HG02885 (cell line): ENCODE measurements at regions not wholly inside any gene's neighbourhood (a gene's known extent, or its start where the extent isn't known, plus 50 kb on each side); places are given as distances from the start of the nearest gene placed in this dataset.
"Not testable (repeated sequence)": the region's sequence is repeated elsewhere in the genome, so short reads cannot be mapped to it uniquely, and the experiment has no call there.

Source experiments
- ATAC-seq: cut with Tn5 transposase; IDR thresholded peaks from one replicate; pipeline ENCODE4 v1.9.1; 2021; ENCODE audit warnings: mild to moderate bottlenecking; ENCODE audit not compliant: unreplicated experiment, poor library complexity

DNA sequence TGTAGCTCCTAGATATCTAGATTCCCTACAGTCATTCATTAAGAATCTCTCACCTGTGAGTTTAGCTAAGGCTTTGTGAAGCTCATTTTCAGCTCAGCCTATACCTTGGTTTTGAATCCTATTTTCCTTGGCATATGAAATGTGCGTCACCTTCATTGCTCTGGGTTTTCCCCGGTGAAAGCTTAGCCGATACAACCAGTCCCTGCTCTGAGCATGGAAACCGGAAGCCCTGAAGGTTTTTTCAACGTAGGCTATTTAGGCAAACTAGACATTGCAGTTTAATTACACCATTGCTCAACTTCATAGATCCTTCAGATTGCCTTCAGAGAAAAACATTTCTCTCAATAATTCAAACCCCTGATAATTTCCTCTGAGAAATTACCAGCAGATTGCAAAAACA, 206.8 kb upstream of the TPRG1 start:
- ATAC-seq = no peak

DNA sequence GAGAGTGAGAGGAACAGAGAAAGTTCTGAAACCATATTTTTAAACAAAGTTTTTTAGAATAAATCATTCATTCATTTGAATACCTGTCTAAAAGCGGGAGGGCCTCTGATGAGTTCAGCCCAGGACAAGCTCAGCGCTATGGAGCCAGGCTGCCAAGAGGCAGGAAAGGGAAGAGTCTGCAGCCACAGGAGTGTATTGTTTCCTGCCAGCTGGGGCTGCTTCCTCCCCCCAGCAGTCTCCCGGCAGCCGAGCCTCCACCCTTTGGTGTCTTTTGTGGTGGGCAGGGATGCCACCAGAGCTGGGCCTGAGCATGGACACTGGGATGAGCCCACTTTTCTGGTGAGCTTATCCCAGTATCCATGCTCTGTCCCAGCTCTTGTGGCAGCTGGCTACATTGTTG, 199.5 kb upstream of the TPRG1 start:
- no peak for ATAC-seq

DNA sequence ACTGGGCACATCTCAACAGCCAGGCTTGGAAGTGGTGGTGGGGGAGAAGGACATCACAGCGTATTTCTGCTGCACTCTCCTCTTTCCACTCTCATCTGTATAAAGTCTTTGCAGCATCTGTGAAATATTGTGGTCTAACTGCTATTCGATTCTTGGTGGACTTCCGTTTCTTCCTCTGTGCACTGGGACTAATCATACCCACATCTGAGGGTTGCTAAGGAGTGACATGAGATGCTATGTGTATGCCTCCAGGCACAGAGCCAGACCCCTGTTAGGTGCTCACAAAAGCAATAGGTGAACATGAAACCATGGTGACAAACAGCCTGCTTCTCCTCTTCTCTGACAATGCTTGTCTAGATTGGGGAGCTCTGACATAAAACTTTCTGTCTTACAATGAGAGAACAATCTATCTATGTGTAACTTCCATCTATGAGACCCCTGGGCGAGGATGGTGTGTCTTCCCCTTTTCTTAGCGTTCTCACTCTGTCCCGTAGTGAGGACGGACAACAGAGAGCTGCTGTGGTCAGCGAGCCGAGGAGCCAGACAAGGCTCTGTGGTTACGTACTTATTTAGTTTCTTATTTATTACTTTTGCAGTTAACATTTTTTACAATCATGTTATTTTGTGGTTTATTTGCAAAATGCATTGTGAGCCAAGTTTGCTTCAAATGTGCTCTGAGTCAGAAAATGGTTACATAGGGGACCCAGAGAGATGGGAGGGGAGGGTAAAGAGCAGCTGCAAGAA, 196.7 kb upstream of the TPRG1 start:
- ATAC-seq = no peak

DNA sequence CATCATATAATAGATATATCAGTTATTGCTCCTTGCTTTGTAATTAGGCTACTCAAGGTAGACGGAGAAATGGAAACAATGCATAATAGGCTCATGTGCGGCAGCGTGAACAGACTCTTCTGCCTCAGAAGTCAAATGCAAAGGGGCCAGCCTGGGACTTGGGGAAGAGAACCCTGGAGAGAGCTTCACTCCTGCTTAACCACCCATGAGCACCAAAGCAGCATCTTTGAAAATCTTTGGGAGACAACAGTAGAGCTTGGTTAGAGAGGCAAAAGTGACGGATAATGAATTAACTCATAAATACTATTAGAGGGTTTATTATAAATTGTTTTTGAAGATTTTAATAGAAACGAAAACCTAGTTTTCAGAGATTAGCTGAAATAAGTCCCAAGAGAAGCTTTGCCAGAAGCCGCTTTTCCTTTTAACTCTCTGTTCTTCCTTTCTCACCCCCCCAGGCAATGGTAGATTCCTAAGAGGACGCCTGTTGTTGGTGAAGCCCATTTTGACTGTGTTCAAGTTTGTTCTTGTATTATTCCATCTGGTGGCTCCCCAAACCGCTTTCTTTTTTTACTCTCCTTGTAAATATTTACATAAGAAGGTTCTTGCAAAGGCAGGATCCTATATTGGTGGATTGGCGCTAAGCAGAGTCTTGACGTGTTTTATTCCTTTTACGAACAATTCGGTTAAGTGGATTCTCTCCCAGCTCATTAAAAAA, 196.0 kb upstream of the TPRG1 start:
- ATAC-seq = no peak

DNA sequence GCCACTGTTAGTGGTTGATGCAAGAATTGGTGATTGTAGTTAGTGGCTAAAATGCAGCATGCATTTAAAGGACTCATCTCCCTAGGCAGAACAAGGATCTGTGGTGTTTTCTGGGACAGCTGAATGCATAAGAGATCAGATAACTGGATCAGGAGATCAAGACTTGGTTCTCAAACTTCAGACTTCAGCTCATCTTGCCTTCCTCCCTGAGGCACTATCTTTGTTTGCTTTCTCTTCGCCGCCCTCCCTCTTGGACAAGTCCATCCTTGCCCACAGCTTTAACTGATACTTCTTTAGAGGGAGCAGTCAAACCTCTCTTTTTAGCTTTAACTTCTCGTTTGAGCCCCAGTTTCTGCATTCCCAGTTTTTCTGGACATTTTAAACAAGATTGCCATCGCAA, 195.4 kb upstream of the TPRG1 start:
- ATAC-seq = no peak

DNA sequence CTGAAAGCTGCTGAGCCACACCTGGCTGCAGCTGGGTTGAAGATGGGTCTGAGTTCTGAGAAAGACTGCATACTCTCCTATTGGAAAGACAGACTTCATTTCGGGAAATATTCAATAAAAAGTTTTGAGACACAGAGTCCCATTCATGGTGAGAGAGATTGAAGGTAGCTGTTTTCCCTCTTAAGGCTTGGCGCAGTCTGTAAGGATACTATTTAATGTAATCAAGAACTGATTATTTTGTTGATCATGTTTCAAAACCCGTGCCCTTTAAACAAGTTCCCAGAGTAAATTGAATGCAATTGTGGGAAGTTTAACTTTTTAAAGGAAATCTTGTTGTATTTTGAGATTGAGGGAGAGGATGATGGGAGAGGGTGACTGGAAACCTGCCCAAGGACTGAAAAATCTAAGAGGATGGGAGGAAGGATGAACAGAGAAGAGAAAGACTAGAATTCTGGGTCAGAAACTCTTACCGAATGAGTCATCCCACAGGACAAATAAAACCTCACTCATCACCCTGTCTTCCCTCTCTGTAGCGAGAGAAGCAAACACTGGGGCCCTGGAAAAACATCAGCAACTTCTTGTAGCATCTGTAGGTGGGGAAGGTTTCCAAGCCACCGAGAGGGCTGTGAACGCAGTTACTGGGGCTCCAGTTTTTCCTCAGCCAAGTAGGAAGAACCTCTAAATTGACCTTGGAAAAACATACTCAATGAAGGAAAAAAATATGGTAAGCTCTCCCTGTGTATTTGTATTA, 193.2 kb upstream of the TPRG1 start:
- no peak for ATAC-seq

DNA sequence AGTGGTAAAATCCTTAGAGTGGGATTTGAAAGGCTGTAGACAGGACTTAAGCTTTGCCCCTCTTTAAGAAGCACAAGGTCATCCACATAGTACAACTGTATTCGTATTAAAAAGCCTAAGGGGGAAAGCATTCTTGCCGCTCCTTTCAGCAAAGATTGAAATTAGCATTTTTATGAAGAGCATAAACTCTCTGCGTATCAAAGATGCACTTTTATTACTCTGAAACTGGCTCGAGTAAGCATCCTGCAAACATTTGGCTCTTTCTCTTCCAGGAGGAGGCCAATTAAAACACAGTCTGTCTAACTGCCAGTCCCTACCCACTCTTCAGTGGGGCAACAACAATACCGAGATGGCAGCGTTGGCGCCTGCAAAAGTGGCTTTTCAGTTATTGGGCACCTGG, 192.5 kb upstream of the TPRG1 start:
- ATAC-seq = no peak

DNA sequence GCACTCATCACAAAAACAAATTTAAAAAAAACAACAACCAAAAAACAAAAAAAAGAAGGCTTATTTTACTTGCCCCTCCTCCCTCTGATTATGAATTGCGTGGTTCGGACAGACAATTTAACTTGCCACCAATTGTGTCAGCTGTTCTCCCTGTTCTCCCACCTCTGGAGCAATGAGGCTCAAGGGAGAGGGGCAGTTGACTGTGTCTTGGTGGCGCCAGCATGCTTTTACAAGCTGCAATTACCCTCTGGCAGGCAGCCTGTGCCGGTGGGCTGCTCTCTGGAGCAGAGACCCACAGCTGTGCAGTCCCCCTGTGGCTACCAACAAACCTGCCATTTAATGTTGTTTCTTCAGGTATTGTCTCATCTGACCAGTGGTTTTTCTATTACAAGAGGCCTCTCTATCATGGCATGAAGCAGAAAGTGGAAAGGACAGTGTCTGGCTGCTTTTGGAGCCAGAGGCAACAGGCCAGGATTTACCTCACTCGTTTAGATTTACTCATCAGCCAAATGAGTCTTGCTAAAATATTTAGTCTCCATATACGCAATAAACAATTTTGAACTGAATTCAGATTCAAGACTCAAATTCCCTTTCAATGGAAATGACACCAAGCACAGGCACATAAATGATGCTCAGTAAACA, 192.0 kb upstream of the TPRG1 start:
- no peak for ATAC-seq

DNA sequence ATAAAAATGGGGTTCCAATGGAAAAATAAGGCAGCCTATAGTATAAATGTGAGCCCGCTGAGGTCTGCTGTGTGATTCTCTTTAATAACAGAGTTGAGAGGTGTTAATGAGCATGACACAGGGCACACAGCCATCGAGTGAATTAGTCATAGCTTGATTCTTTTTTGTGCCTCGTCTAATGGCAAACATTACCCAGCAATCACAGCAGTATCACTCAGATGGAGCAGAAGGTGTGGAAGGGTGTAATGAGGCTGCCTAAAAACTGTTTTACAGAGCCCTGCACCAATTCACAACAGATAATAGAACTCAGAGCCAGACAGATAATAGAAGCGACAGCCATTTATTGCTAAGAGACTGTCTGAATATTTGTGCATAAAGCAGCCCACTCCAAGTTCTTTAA, 178.6 kb upstream of the TPRG1 start:
- no peak for ATAC-seq

DNA sequence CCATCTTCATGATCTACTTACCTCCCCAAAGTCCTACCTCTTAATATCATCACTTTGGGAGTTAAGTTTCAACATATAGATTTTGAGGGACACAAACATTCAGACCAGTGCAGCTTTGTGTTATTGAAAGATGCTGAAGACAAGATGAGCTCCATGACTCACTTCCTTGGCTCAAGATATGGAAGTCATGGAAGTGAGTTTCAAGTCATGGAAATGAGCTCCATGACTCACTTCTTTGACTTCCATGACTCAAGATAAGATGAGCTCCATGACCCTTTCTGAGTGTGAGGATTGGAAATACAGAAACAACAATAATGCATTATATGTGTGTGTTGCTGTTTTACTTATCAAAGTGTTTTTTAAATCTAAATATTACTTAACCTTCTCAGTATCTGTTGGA, 170.2 kb upstream of the TPRG1 start:
- ATAC-seq = no peak

DNA sequence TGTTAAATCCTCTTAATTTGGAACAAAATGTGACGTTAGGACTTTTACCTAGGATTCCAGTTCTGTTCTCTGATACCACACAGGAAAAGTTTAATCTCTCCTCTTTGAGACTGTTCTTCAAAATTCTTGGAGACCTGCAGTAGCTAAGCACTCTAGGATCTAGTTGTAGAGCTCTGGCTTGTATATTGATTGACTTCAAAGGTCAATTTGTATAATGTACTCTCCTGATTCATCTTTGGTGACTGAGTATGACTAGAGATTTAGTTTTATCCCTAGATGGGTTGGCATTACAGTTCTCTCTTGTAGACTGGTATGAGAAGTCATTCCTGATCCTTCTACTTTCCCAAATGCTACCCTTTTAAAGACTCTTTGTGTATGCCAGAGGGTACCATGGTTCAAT, 168.4 kb upstream of the TPRG1 start:
- no peak for ATAC-seq

DNA sequence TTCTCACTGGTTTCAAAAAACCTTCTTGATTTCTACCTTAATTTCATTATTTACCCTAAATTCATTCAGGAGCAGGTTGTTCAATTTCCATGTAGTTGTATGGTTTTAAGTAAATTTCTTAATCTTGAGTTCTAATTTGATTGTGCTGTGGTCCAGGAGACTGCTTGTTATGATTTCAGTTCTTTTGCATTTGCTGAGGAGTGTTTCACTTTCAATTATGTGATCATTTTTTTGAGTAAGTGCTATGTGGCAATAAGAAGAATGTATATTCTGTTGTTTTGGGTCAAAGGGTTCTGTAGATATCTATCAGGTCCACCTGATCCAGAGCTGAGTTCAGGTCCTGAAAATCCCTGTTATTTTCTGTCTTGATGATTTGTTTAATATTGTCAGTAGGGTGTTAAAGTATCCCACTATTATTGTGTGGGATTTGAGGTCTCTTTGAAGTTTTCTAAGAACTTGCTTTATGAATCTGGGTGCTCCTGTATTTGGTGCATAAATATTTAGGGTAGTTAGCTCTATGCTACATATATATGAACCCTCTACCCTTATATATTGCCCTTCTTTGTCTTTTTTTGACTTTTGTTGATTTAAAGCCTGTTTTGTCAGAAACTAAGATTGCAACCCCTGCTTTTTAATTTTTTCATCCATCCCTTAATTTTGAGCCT, 158.4 kb upstream of the TPRG1 start:
- no peak for ATAC-seq

DNA sequence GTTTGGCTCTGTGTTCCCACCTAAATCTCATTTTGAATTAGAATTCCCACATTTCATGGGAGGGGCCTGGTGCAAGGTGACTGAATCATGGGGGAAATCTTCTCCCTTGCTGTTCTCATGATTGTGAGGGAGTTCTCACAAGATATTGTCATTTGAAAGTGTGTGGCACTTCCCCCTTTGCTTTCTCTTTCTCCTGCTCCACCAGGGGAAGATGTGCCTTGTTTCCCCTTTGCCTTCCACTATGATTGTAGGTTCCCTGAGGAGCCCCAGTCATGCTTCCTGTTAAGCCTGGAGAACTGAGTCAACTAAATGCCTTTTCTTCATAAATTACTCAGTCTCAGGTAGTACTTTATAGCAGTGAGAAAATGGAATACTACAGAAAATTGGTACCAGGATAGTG, 157.2 kb upstream of the TPRG1 start:
- no peak for ATAC-seq

DNA sequence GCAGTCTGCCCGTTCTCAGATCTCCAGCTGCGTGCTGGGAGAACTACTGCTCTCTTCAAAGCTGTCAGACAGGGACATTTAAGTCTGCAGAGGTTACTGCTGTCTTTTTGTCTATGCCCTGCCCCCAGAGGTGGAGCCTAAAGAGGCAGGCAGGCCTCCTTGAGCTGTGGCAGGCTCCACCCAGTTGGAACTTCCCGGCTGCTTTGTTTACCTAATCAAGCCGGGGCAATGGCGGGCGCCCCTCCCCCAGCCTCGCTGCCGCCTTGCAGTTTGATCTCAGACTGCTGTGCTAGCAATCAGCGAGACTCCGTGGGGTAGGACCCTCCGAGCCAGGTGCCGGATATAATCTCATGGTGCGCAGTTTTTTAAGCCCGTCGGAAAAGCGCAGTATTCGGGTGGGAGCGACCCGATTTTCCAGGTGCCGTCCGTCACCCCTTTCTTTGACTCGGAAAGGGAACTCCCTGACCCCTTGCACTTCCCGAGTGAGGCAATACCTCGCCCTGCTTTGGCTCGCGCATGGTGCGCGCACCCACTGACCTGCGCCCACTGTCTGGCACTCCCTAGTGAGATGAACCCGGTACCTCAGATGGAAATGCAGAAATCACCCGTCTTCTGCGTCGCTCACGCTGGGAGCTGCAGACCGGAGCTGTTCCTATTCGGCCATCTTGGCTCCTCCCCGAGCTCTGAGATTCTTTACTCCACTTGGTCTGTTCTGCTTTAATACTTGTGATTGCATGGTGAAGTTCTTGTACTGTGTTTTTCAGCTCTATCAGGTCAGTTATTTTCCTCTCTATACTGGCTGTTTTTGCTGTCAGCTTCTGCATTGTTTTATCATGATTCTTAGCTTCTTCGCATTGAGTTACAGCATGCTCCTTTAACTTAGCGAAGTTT, 148.9 kb upstream of the TPRG1 start:
- not testable (repeated sequence) for ATAC-seq

DNA sequence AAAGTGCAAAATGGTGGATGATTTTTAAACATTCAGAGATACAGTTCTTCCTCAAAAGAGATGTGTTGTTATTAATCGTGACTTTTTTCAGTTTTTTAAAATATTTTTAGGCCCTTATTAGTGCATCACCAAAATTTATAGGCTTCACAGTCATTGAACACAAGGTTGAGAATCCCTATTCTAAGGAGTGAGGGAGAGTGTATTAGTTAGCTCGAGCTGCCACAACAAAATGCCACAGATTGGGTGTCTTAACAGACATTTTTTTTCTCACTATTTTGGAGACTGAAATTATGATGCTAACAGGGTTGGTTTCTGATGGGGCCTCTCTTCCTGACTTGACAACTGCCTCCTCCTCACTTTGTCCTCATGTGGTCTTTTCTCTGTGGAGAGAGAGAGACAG, 145.9 kb upstream of the TPRG1 start:
- ATAC-seq = no peak

DNA sequence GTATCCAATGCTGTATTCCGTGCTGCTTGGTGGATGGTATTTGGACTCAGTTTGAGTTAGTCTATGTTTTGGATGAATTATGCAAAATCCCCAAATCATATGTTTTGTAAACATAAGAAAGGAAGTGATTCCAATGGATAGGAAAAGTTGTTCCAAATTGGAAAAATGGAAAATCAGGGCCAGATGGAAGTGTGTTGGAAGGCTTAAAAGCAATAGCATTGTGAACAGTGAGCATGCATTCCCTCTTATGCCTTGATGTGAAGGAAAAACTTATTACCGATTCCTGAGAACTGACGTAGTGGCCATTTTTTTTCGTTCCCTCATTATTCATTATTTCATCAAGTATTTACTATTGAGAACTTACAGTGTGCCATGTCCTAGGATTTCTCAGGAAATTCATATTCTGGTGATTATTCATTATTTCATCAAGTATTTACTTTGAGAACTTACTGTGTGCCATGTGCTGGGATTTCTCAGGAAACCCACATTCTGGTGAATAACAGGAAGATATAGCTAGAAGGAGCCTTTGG, 144.1 kb upstream of the TPRG1 start:
- ATAC-seq = no peak

DNA sequence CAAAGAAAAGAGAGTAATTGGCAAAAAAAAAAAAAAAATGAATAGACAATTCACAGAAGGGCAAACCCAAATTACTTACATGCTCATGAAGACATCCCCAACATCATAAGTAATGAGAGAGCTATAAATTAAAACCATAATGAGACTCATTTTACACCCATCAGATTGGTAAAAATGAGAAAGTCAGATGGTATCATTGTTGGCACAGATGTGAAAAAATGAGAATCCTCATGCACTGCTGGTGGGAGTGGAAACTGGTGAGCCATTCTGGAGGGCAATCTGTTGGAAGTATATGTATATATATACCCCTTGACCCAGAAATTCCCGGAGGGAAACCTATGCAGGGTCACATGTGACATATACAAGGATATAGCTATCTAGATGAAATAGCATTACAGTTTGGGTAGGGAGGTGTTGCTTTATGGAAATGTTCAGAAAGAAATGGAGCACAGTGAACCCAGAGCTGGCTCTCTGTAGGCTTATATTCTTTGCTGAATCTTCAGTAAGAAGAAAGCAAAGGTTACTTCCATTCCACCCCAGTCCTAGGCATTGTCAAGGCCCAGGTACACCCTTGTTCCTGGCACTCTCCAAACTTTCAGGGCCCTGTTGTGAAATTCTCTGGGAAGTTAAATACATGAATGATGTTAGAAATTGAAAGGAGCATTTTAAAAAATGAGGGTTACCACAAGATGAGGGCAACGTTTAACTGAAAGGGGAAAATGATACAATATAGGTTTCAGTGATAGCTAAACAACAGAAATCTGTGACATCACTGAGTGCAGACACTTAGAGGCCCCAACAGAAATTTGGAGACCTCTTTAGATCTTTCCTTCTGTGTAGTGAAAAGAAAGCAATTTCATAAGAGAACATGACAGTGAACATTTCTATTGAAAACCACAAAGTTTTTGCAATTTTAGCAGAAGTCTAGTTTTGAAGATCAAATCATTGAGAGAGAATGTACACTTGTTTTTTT, 132.7 kb upstream of the TPRG1 start:
- ATAC-seq = no peak
